PC-3 (cell line): ENCODE measurements at regions not wholly inside any gene's neighbourhood (a gene's known extent, or its start where the extent isn't known, plus 50 kb on each side); places are given as distances from the start of the nearest gene placed in this dataset.

Source experiments
- CTCF ChIP-seq: fragments of 300-600 bp; sonication (generic); conservative IDR thresholded peaks from 2 replicates; pipeline ENCODE4 v1.5.1; 2017; ENCODE audit warnings: antibody characterized with exemption, low read depth, mild to moderate bottlenecking, low read length
- EZH2 ChIP-seq: fragments of 300-600 bp; sonication (generic); IDR thresholded peaks from one replicate; pipeline ENCODE4 v1.6.1; 2017; ENCODE audit warnings: antibody characterized with exemption, mild to moderate bottlenecking, low read length; ENCODE audit not compliant: unreplicated experiment

- TF ChIP-seq CTCF (no peak), EZH2 (no peak)
Observed at GRCh38 chr12:17148706-17149105, 542.7 kb upstream of the LMO3 start.
